Loucy (cell line): ENCODE measurements at regions not wholly inside any gene's neighbourhood (a gene's known extent, or its start where the extent isn't known, plus 50 kb on each side); places are given as distances from the start of the nearest gene placed in this dataset.

ENCODE experiments used
- CTCF ChIP-seq: fragments of 200-600 bp; sonication (generic); conservative IDR thresholded peaks from 2 replicates; pipeline ENCODE4 v1.5.1; 2014; ENCODE audit warnings: mild to moderate bottlenecking, antibody characterized with exemption, low read length
- EZH2phosphoT487 ChIP-seq: fragments of 200-600 bp; IDR thresholded peaks from 2 replicates; pipeline ENCODE4 v1.6.1; 2018; ENCODE audit warnings: antibody characterized with exemption, mild to moderate bottlenecking, moderate library complexity, borderline replicate concordance

GRCh38 chr17:77528516-77529327, 388.0 kb downstream of the SEC14L1 start:
- TF ChIP-seq CTCF = no peak; the same call in 1 of the 2 replicates
- TF ChIP-seq EZH2phosphoT487 = no peak
